Psoas muscle (tissue), 7 donors: ENCODE measurements at regions not wholly inside any gene's neighbourhood (a gene's known extent, or its start where the extent isn't known, plus 50 kb on each side); places are given as distances from the start of the nearest gene placed in this dataset.
"Not testable (repeated sequence)": the region's sequence is repeated elsewhere in the genome, so short reads cannot be mapped to it uniquely, and the experiment has no call there.

Source experiments
- ATAC-seq, 4 donors: fragments of 200-7000 bp; cut with Tn5 transposase; one replicate each; pipeline ENCODE4 v1.9.1; 2020; ENCODE audit warnings: moderate library complexity in 3 of 4, mild to moderate bottlenecking in 2 of 4
- DNase-seq, 2 donors: peaks; one replicate each; pipeline ENCODE4 v3.0.0-alpha.2; 2020
- H3K27ac ChIP-seq: fragments of 200-600 bp; one replicate; pipeline ENCODE4 v1.8.0; 2022
- H3K27me3 ChIP-seq, 3 donors: fragments of 200-600 bp in 1 of 3; one replicate each; pipeline versions ENCODE4 v1.6.1 to v1.8.0; 2013 to 2022; ENCODE audit warnings: low read length in 2 of 3, mild to moderate bottlenecking in 2 of 3, moderate library complexity in 1 of 3; ENCODE audit not compliant: insufficient read depth in 3 of 3
- H3K36me3 ChIP-seq, 2 donors: fragments of 200-600 bp in 1 of 2; one replicate each; pipeline versions ENCODE4 v1.6.1 to v1.8.0; 2013 to 2022; ENCODE audit warnings: low read depth in 1 of 2, mild to moderate bottlenecking in 1 of 2, moderate library complexity in 1 of 2; ENCODE audit not compliant: insufficient read depth in 1 of 2
- H3K4me1 ChIP-seq: fragments of 200-600 bp; one replicate; pipeline ENCODE4 v1.8.0; 2022
- H3K4me3 ChIP-seq: fragments of 200-600 bp; one replicate; pipeline ENCODE4 v1.8.0; 2022; ENCODE audit warnings: mild to moderate bottlenecking
- H3K9me3 ChIP-seq: fragments of 200-600 bp; one replicate; pipeline ENCODE4 v1.8.0; 2022
- WGBS, 3 donors: extraction: QIAGEN DNeasy Blood & Tissue Kit; methylation state at CpG; one replicate each; pipeline versions ENCODE4 v1.1.6 to v1.1.7; 2013; 5-methylcytosine and 5-hydroxymethylcytosine counted together
- intact Hi-C, 2 donors: fragments of 100-400 bp; cut with DNase I; formaldehyde crosslinking; loops; one replicate each; pipeline versions ENCODE4 v1.11.0 to v1.14.2; 2022
- donor health status: healthy with polysubstance abuse.
- donor health status: DM: no; HTN: no; CAD: no; lungs with moderate emphysema.
- donor health status: Bipolar disorder and iron deficiency.
- donor health status: healthy.
- donor health status: DM: yes; HTN: yes; CAD: no.
- donor health status: DM: no; HTN: no; CAD: no.
- donor health status: DM: yes; HTN: yes; CAD: no.

DNA sequence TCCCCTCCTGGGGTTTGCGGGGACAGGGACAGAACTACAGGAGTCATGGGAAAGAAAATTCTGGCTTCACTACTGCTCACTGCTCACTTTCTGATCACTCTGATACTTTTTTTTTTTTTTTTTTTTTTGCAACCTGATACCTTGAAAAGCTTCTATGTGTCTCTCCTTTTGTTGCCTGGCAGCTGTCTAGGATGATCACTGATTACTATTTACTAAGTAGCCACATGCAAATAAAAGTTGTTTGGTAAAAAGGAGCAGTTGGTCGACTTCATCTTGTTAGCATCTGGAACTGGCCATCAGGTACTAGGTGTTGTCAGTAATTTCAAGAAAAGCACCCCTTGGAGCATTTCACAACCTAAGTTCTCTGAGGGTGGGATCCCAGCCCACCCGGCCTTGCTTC is 74.9 kb upstream of the MTLN start:
- WGBS, 3 donors: no CpG with 5 or more reads among the region's 3 CpGs

DNA sequence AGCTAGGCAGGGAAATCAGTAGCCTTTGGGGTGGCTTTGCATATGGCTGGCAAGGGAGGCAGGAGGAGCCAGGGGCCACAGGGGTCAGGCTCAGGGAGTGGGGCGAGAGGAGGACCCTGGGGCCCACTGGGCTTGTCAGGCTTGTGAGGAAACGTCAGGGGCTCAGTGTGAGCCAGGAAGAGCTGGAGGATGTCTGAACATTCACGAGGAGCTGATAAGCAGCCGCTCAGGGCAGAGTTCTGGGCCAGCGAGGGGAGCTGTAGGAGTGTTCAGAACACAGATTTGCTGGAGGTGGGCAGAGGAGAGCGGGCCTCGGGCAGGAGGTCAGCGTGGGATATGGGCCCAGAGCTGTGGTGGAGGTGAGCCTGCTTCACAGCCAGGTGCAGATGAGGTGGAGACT is 72.7 kb upstream of the MTLN start:
- DNase-seq, ATAC-seq, H3K9me3 ChIP-seq, H3K36me3 ChIP-seq, H3K27me3 ChIP-seq, H3K4me1 ChIP-seq, H3K4me3 ChIP-seq, H3K27ac ChIP-seq, intact Hi-C loops: not testable (repeated sequence)
- WGBS, 3 donors: no CpG with 5 or more reads among the region's 8 CpGs

More for the DNA sequence above, 74.9 kb upstream of the MTLN start:
- H3K9me3 ChIP-seq, H3K27me3 ChIP-seq, H3K27ac ChIP-seq, H3K4me3 ChIP-seq, H3K36me3 ChIP-seq, intact Hi-C loops, H3K4me1 ChIP-seq, ATAC-seq, DNase-seq: not testable (repeated sequence)

DNA sequence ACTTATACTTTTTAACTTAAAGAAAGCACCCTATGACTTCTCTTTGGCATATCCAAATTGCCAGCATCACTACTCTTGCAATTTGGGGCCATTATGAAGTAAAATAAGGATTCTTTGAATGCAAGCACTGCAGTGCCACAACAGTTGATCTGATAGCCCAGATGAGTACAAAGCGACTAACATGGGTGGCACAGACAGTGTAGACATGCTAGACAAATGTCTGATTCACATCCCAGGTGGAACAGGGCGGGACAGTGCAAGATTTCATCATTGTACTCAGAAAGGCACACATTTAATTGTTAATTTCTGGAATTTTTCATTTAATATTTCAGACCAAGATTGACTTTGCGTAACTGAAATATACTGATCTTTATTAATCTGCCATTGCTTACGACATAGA is 68.5 kb upstream of the MTLN start:
- H3K4me3 ChIP-seq, H3K4me1 ChIP-seq, H3K27me3 ChIP-seq, ATAC-seq, H3K36me3 ChIP-seq, H3K27ac ChIP-seq, intact Hi-C loops, DNase-seq, H3K9me3 ChIP-seq: not testable (repeated sequence)
- 96 to 98% (median 97%) methylated on average over 2 of the region's 4 CpGs for WGBS, 3 donors

DNA sequence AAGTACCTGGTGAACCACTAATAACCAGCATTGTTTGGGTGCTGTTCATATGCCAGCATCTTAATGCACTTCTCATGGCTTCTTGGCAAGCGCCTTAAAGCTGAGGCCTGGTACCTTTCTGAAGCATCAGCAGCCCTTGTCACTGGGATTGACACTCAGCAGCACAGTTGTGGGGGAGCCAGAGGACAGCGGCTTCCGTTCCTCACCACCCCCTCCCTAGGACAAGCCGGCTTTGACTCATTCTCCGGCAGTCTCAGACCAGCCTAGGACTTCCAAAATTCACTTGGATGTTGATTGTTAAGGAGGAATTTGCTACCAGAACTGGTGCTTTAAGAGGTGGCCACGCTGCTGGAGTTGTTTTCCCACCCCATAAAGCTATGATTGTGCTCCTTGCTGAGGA is 64.7 kb upstream of the MTLN start:
- DNase-seq, H3K36me3 ChIP-seq, ATAC-seq, H3K9me3 ChIP-seq, H3K4me3 ChIP-seq, intact Hi-C loops, H3K27ac ChIP-seq, H3K27me3 ChIP-seq, H3K4me1 ChIP-seq: not testable (repeated sequence)
- no CpG with 5 or more reads among the region's 6 CpGs for whole genome bisulfite sequencing, 3 donors

DNA sequence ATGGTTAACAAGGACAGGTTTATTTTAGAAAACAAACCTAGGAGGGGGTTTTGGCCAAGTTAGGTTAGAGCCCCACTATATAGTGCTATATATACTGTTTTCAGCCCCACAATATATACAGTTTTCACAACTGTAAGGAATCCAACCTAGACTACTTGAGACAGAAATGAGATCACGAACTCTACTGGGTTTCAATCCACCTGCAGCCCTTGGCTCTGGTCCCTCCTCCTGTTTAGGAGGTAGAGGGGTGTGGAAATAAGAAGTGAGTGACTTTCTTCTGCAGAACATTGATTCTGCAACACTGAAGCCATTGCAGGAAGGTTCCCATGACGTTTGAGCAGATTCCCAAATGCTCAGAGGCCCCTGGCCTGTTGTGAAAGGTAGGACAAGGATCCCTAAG is 63.7 kb upstream of the MTLN start:
- ATAC-seq, H3K4me3 ChIP-seq, DNase-seq, intact Hi-C loops, H3K36me3 ChIP-seq, H3K27ac ChIP-seq, H3K27me3 ChIP-seq, H3K4me1 ChIP-seq, H3K9me3 ChIP-seq: not testable (repeated sequence)
- WGBS, 3 donors: 85 to 93% (median 89%) methylated on average over 1 of the region's 2 CpGs

DNA sequence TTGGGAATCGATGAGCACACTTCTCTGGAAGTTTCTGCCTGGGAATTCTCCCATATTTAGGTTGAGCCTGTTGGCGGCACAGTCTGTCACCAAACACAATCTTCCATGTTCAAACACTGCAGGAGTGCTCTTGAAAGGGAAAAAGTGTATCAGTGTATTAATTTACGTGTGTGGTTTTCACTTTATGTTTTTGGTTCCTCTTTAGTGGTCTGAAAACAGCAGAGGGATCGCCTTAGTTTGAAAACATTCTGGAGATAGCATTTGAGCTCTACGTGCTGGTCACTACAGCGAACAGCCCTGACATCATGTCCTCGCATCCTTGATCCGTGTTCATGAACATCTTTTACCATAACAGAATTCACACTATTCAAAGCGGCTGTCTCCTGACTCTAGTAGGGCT is 57.3 kb upstream of the MTLN start:
- 92 to 95% (median 94%) methylated on average over 6 to 8 of the region's 9 CpGs for WGBS, 3 donors
- H3K4me1 ChIP-seq, intact Hi-C loops, H3K27ac ChIP-seq, H3K4me3 ChIP-seq, H3K27me3 ChIP-seq, H3K36me3 ChIP-seq, ATAC-seq, H3K9me3 ChIP-seq, DNase-seq: not testable (repeated sequence)

DNA sequence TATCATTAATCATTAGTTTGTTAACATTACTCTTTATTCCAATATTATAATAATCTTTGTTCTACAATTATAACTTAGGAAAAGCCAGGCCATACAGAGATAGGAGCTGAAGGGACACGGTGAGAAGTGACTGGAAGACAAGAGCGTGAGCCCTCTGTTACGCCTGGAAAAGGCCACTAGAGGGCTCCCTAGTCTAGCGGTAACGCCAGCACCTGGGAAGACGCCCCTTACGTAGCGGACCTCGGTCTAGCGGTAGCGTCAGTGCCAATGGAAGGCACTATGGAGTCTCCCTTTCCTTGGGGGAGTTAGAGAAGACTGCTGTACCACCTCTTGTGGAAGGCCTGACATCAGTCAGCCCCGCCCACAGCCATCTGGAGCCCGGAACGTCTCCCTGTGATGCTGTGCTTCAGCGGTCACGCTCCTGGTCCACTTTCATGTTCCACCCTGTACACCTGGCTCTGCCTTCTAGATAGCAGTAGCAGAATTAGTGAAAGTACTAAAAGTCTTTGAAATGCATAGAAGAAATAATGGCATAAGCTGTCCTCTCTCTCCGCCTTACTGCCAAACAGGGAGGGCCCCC is 55.6 kb upstream of the MTLN start:
- intact Hi-C loops, H3K27ac ChIP-seq, H3K27me3 ChIP-seq, H3K36me3 ChIP-seq, DNase-seq, H3K4me1 ChIP-seq, H3K9me3 ChIP-seq: not testable (repeated sequence)
- peak overlapping the region; percentile 41 for H3K4me3 ChIP-seq
- WGBS, 3 donors: 41 to 100% (median 100%) methylated on average over 1 to 6 of the region's 17 CpGs
- ATAC-seq: peak; percentile 83 to 91 (median 90)

DNA sequence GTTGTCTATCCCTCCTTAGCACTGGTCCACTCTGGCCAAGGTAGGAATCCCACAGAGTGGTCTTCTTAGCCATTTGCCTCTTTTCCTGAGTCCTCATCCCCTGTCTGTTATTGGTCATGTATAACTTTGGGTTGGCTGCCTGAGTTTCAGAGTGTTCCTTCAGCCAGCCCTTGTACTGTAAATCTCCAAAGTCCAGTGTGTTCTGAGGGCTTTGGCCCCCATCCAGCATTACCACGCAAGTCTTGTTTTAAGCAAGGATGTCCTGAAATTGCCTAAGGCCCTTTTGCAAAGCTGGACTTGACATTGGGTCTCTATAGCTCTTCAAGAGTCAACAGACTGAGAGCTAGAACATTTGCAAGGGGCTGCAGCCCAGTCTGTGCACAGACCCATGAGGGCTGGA is 52.5 kb upstream of the MTLN start:
- no CpG with 5 or more reads among the region's 1 CpG for WGBS, 3 donors
- ATAC-seq: peak in 1 of 4 donors; percentile 51

DNA sequence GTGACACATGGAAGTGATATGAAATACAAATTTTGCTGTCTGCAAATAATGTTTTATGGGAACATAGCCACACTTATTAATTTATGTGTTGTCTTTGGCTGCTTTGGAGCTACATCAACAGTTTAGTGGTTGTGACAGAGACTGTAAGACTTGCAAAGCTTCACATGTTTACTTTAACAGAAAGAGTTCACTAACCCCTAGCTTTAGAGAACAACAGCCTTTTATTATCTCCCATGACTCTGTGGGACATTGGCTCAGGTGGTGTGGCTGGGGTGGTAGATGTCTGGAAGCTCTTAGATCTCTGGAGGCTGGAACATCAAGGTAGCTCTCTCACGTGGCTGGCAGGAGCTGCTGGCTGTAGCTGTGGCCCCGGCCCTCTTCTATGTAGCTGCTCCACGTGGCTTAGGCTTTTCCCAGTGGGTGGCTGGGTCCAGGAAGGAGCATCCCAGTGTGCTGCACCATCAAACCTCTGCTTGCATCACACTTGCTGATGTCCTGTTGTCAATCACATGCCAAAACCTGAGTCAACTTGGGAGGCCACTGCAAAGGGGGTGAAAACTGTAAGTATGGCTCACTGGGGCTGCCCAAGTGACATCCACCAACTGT is 51.8 kb upstream of the MTLN start:
- H3K4me1 ChIP-seq, intact Hi-C loops, H3K36me3 ChIP-seq, H3K4me3 ChIP-seq, H3K27ac ChIP-seq, H3K9me3 ChIP-seq, DNase-seq, H3K27me3 ChIP-seq: not testable (repeated sequence)
- ATAC-seq: peak in 2 of 4 donors; percentile 23 to 51
- WGBS, 3 donors: no CpG with 5 or more reads among the region's 3 CpGs

More for the DNA sequence above, 52.5 kb upstream of the MTLN start:
- H3K36me3 ChIP-seq, intact Hi-C loops, DNase-seq, H3K4me1 ChIP-seq, H3K27ac ChIP-seq, H3K4me3 ChIP-seq, H3K27me3 ChIP-seq, H3K9me3 ChIP-seq: not testable (repeated sequence)

DNA sequence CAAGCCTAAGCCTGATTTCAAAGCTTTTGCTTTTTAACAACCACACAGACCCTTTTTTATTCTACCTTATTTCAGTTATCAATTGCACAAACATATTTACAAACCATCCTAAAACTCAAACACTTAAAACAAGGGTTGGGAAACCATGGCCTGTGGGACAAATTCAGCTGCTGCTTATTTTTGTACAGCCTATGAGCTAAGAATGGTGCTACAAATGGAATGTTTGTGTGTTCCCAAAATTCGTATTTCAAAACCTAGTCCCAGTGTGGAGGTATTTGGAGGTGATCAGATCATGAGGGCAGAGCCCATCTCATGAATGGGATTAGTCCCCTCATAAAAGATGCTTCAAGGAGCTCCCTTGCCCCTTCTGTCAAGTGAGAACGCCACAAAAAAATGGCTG is 51.1 kb upstream of the MTLN start:
- DNase-seq, H3K9me3 ChIP-seq, intact Hi-C loops, H3K27me3 ChIP-seq, H3K4me1 ChIP-seq, H3K36me3 ChIP-seq, H3K27ac ChIP-seq, H3K4me3 ChIP-seq: not testable (repeated sequence)
- ATAC-seq: peak in 1 of 4 donors; percentile 27
- WGBS, 3 donors: 95 to 100% (median 96%) methylated on average over 1 of the region's 2 CpGs
